ENCODE measurements at regions not wholly inside any gene's neighbourhood (a gene's known extent, or its start where the extent isn't known, plus 50 kb on each side); places are given as distances from the start of the nearest gene placed in this dataset.
A peak's percentile ranks its signal among the peaks of the same experiment; 100 is the strongest.

GRCh38 chr2:226411727-226412360, 387.8 kb downstream of the IRS1 start:
- Mint-ChIP-seq H3K27me3 (ENCODE audit: insufficient read depth, unreplicated experiment) (no peaks in the 10 kb centered on the region), H3K36me3 (ENCODE audit: insufficient read depth, unreplicated experiment) (no peaks in the 10 kb centered on the region), H3K27ac (ENCODE audit: low read depth, unreplicated experiment) (peak overlapping the region; percentile 95), H3K4me3 (ENCODE audit: unreplicated experiment) (no peak overlapping the region), H3K9me3 (ENCODE audit: unreplicated experiment) (peaks cover 19% of the 10 kb centered on the region), H3K4me1 (ENCODE audit: insufficient read depth, unreplicated experiment) (peaks cover 9% of the 10 kb centered on the region)
- intact Hi-C loops (cut with micrococcal nuclease): no loop called here
- POLR2A ChIA-PET: interaction anchor here (0.6 to 0.8 kb wide), 5 partner anchors 21 to 681 kb away, joined by 3 to 4 read pairs (median 3); no protein-coding TSS in a partner anchor
- TF ChIP-seq CTCF (IDR thresholded peaks at IDR 0.05; ENCODE audit: unreplicated experiment): no peak
- CTCF ChIA-PET: no interaction called here
- peak; percentile 80 for DNase-seq (ENCODE audit: unreplicated experiment)
- BruUV-seq (replicated peaks): no TSS peak

- BruUV-seq (replicated peaks): no TSS peak
- ChIA-PET CTCF (no interaction called here), POLR2A (interaction anchor here (0.6 to 0.8 kb wide), 4 partner anchors 21 to 388 kb away, joined by 3 to 4 read pairs (median 3); no protein-coding TSS in a partner anchor)
- peaks cover 9% of the 10 kb centered on the region for H3K4me1 Mint-ChIP-seq (ENCODE audit: insufficient read depth, unreplicated experiment)
- H3K27me3 Mint-ChIP-seq (ENCODE audit: insufficient read depth, unreplicated experiment): no peaks in the 10 kb centered on the region
- no peak for TF ChIP-seq CTCF (IDR thresholded peaks at IDR 0.05; ENCODE audit: unreplicated experiment)
- no peaks in the 10 kb centered on the region for H3K36me3 Mint-ChIP-seq (ENCODE audit: insufficient read depth, unreplicated experiment)
- intact Hi-C loops (cut with micrococcal nuclease): no loop called here
- H3K4me3 Mint-ChIP-seq (ENCODE audit: unreplicated experiment): no peak overlapping the region
- DNase-seq (ENCODE audit: unreplicated experiment): no peak
- peaks cover 19% of the 10 kb centered on the region for H3K9me3 Mint-ChIP-seq (ENCODE audit: unreplicated experiment)
- H3K27ac Mint-ChIP-seq (ENCODE audit: low read depth, unreplicated experiment): peak overlapping the region; percentile 95
These were observed 388.4 kb downstream of the IRS1 start for GRCh38 chr2:226411205-226411604.

GRCh38 chr2:226410247-226410835, 389.3 kb downstream of the IRS1 start:
- no peaks in the 10 kb centered on the region for H3K36me3 Mint-ChIP-seq (ENCODE audit: insufficient read depth, unreplicated experiment)
- no peaks in the 10 kb centered on the region for H3K27me3 Mint-ChIP-seq (ENCODE audit: insufficient read depth, unreplicated experiment)
- peaks cover 19% of the 10 kb centered on the region for H3K9me3 Mint-ChIP-seq (ENCODE audit: unreplicated experiment)
- CTCF ChIA-PET: no interaction called here
- BruUV-seq (replicated peaks): no TSS peak
- no peak for DNase-seq (ENCODE audit: unreplicated experiment)
- H3K27ac Mint-ChIP-seq (ENCODE audit: low read depth, unreplicated experiment): no peak overlapping the region
- TF ChIP-seq CTCF (IDR thresholded peaks at IDR 0.05; ENCODE audit: unreplicated experiment): no peak
- H3K4me1 Mint-ChIP-seq (ENCODE audit: insufficient read depth, unreplicated experiment): peaks cover 9% of the 10 kb centered on the region
- intact Hi-C loops (cut with micrococcal nuclease): no loop called here
- POLR2A ChIA-PET: no interaction called here
- H3K4me3 Mint-ChIP-seq (ENCODE audit: unreplicated experiment): no peak overlapping the region

- Mint-ChIP-seq H3K4me3 (ENCODE audit: unreplicated experiment) (no peak overlapping the region), H3K4me1 (ENCODE audit: insufficient read depth, unreplicated experiment) (peaks cover 9% of the 10 kb centered on the region), H3K36me3 (ENCODE audit: insufficient read depth, unreplicated experiment) (no peaks in the 10 kb centered on the region), H3K27me3 (ENCODE audit: insufficient read depth, unreplicated experiment) (no peaks in the 10 kb centered on the region), H3K9me3 (ENCODE audit: unreplicated experiment) (peaks cover 19% of the 10 kb centered on the region), H3K27ac (ENCODE audit: low read depth, unreplicated experiment) (peak overlapping the region; percentile 34)
- no peak for DNase-seq (ENCODE audit: unreplicated experiment)
- intact Hi-C loops (cut with micrococcal nuclease): no loop called here
- no TSS peak for BruUV-seq (replicated peaks)
- no peak for TF ChIP-seq CTCF (IDR thresholded peaks at IDR 0.05; ENCODE audit: unreplicated experiment)
- ChIA-PET CTCF (no interaction called here), POLR2A (no interaction called here)
These were observed 390.5 kb downstream of the IRS1 start for GRCh38 chr2:226409134-226409533.

Measured in MCF 10A (cell line).